GM18511 (cell line): ENCODE measurements at regions not wholly inside any gene's neighbourhood (a gene's known extent, or its start where the extent isn't known, plus 50 kb on each side); places are given as distances from the start of the nearest gene placed in this dataset.

ENCODE experiments used
- ATAC-seq: cut with Tn5 transposase; IDR thresholded peaks from one replicate; pipeline ENCODE4 v1.9.1; 2021; ENCODE audit warnings: mild to moderate bottlenecking, moderate library complexity; ENCODE audit not compliant: unreplicated experiment

- no peak for ATAC-seq
Observed at GRCh38 chr16:7021653-7022275, 310.9 kb upstream of the RBFOX1 start.

GRCh38 chr16:7017006-7017662 lies 315.5 kb upstream of the RBFOX1 start:
- ATAC-seq, result no peak

- no peak for ATAC-seq
Observed at GRCh38 chr16:7014756-7015155, 317.9 kb upstream of the RBFOX1 start.

GRCh38 chr16:7013990-7014389 lies 318.7 kb upstream of the RBFOX1 start:
- no peak for ATAC-seq

GRCh38 chr16:7004266-7004665 lies 328.4 kb upstream of the RBFOX1 start:
- ATAC-seq, result no peak

- no peak for ATAC-seq
Observed at GRCh38 chr16:6993544-6993943, 339.1 kb upstream of the RBFOX1 start.

- ATAC-seq, result no peak
Observed at GRCh38 chr16:6988846-6989245, 343.8 kb upstream of the RBFOX1 start.

- no peak for ATAC-seq
Observed at GRCh38 chr16:6977916-6978315, 354.7 kb upstream of the RBFOX1 start.

- no peak for ATAC-seq
Observed at GRCh38 chr16:6977291-6977690, 355.4 kb upstream of the RBFOX1 start.

GRCh38 chr16:6976716-6977115 lies 355.9 kb upstream of the RBFOX1 start:
- ATAC-seq, result no peak

- no peak for ATAC-seq
Observed at GRCh38 chr16:6970171-6970857, 362.3 kb upstream of the RBFOX1 start.

- no peak for ATAC-seq
Observed at GRCh38 chr16:6969594-6969993, 363.1 kb upstream of the RBFOX1 start.

GRCh38 chr16:6967796-6968320 lies 364.8 kb upstream of the RBFOX1 start:
- ATAC-seq, result no peak

- ATAC-seq, result no peak
Observed at GRCh38 chr16:6966925-6967324, 365.7 kb upstream of the RBFOX1 start.

- ATAC-seq, result no peak
Observed at GRCh38 chr16:6964679-6965078, 368.0 kb upstream of the RBFOX1 start.

- no peak for ATAC-seq
Observed at GRCh38 chr16:6961704-6962103, 370.9 kb upstream of the RBFOX1 start.

GRCh38 chr16:6958184-6958583 lies 374.5 kb upstream of the RBFOX1 start:
- no peak for ATAC-seq

GRCh38 chr16:6957681-6958080 lies 375.0 kb upstream of the RBFOX1 start:
- ATAC-seq, result no peak

GRCh38 chr16:6956511-6956910 lies 376.1 kb upstream of the RBFOX1 start:
- ATAC-seq, result no peak

GRCh38 chr16:6955303-6955702 lies 377.3 kb upstream of the RBFOX1 start:
- no peak for ATAC-seq

GRCh38 chr16:6949240-6949639 lies 383.4 kb upstream of the RBFOX1 start:
- ATAC-seq, result no peak

- no peak for ATAC-seq
Observed at GRCh38 chr16:6947291-6947690, 385.4 kb upstream of the RBFOX1 start.
